ENCODE measurements at regions not wholly inside any gene's neighbourhood (a gene's known extent, or its start where the extent isn't known, plus 50 kb on each side); places are given as distances from the start of the nearest gene placed in this dataset.

DNA sequence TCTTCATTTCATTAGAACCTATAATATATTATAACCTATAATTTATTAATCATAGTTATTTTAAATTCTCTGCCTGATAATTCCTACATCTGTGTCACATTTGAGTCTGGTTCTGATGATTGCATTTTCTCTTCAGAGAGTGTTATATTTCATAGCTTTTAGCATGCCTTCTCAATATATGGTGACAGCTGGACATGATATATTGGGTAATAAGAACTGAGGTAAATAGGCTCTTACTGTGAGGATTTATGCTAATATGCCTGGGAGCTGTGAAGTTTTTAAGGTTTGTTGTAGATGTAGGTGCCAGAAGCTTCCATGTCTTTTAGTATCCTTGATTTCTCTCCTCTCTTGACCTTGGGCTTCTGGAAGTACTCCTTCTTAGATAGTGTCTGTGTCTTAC is 325.9 kb upstream of the SEMA3D start:
- Histone ChIP-seq H3K27me3 (ENCODE audit: control insufficient read depth in 2 of 2, insufficient read depth in 2 of 2, low read length in 2 of 2) (no peaks in the 10 kb centered on the region), H3K9ac (ENCODE audit: insufficient read depth in 1 of 2, low read depth in 2 of 2, low read length in 2 of 2) (no peak overlapping the region), H3K27ac (ENCODE audit: extremely low read depth, low read depth, low read length) (no peak overlapping the region), H4K20me1 (replicated peaks; ENCODE audit: control insufficient read depth, insufficient read depth, low read length) (no peaks in the 10 kb centered on the region), H3K4me2 (ENCODE audit: insufficient read depth, low read length) (no peak overlapping the region), H3K9me1 (ENCODE audit: control insufficient read depth, insufficient read depth, low read length) (no peaks in the 10 kb centered on the region), H2AFZ (ENCODE audit: low read depth, low read length) (no peak overlapping the region), H3K36me3 (ENCODE audit: control insufficient read depth, insufficient read depth, low read length) (no peaks in the 10 kb centered on the region; the same call in 2 of the 3 replicates), H3K4me3 (no peak overlapping the region), H3K9me3 (replicated peaks; ENCODE audit: control insufficient read depth, insufficient read depth, low read depth, low read length) (0 out of 2 replicates have a peak, but pooled peaks cover 3% of the 10 kb centered on the region), H3K79me2 (ENCODE audit: control insufficient read depth, insufficient read depth, low read length) (no peaks in the 10 kb centered on the region), H3K4me1 (replicated peaks in 1 of 2; ENCODE audit: control insufficient read depth in 2 of 2, insufficient read depth in 2 of 2, low read length in 2 of 2) (no peaks in the 10 kb centered on the region)
- DNase-seq (ENCODE audit: extremely low read depth in 1 of 4, low spot score in 3 of 4), result no peak
- ChIA-PET CTCF (ENCODE audit: low intra/inter-chr PET ratio) (no interaction called here), POLR2A (no interaction called here)
- no peak for FAIRE-seq
- TF ChIP-seq FOXA1 (IDR thresholded peaks at IDR 0.05; ENCODE audit: borderline replicate concordance) (no peak), RBBP5 (IDR thresholded peaks at IDR 0.05; ENCODE audit: borderline replicate concordance, insufficient read depth, low read length, poor library complexity, severe bottlenecking) (no peak), TBP (optimal IDR thresholded peaks at IDR 0.05; ENCODE audit: low read depth, low read length) (no peak), YY1 (IDR thresholded peaks at IDR 0.05; ENCODE audit: borderline replicate concordance in 1 of 3, control insufficient read depth in 1 of 3, extremely low read depth in 1 of 3, insufficient read depth in 3 of 3, insufficient read length in 1 of 3, insufficient replicate concordance in 2 of 3, low read depth in 1 of 3, low read length in 2 of 3) (no peak), RBM22 (IDR thresholded peaks at IDR 0.05; ENCODE audit: low read depth, low read length, poor library complexity, severe bottlenecking) (no peak), GTF2F1 (IDR thresholded peaks at IDR 0.05; ENCODE audit: low read depth, low read length) (no peak), NFE2 (IDR thresholded peaks at IDR 0.05; ENCODE audit: low read depth) (no peak), RBM34 (IDR thresholded peaks at IDR 0.05; ENCODE audit: borderline replicate concordance, insufficient read depth, low read length) (no peak)
- TF ChIP-seq, protein P1, sequence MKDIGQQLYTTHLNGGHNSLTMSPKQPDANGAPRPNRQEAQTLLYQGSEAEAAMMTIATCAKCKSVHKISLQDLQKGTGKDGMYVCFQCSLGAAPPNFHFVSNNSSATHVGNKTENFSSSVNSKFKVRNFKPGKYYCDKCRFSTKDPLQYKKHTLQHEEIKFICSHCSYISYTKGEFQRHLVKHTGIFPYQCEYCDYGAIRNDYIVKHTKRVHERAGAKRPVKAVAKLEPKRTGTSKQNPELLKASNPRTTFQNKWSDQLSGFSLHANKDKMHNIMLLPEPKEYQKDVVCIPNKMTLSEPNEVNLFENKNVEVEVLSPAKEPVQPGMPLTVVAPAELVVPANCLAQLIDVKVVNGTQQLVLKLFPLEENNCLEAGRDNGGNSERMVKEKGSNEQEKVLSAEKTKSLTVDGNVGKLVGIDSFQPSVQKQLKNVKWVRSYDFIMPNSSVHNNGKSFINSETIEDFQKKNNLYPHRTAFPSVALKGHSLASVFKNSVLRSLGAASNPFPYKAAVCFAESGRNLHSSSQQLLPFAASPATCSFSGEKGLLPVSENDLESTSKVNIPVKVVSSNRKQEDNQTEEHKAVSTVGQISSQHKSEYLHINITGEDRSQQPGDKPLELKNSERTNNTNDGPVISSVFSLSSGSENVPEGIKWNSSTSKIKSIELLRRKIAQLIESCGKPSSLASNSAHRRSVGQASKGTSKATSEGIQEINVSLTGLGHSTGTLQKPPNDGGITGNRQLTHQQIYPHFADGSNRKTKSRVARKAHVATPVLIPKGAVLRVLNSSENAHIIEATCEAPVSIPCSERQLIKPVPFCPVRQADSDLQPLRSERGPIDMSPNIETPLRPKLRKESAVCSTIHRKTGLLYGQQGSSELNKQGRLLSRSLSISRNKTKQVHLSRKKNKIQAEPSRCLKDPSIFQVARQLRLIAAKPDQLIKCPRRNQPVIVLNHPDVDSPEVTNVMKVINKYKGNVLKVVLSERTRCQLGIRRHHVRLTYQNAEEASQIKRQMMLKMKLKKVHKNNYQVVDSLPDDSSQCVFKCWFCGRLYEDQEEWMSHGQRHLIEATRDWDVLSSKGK (CRISPR knock-in tag; IDR thresholded peaks at IDR 0.05), result no peak
- TF ChIP-seq, protein P2, sequence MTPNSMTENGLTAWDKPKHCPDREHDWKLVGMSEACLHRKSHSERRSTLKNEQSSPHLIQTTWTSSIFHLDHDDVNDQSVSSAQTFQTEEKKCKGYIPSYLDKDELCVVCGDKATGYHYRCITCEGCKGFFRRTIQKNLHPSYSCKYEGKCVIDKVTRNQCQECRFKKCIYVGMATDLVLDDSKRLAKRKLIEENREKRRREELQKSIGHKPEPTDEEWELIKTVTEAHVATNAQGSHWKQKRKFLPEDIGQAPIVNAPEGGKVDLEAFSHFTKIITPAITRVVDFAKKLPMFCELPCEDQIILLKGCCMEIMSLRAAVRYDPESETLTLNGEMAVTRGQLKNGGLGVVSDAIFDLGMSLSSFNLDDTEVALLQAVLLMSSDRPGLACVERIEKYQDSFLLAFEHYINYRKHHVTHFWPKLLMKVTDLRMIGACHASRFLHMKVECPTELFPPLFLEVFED (CRISPR knock-in tag; conservative IDR thresholded peaks at IDR 0.05), result no peak
- TF ChIP-seq, protein P3, sequence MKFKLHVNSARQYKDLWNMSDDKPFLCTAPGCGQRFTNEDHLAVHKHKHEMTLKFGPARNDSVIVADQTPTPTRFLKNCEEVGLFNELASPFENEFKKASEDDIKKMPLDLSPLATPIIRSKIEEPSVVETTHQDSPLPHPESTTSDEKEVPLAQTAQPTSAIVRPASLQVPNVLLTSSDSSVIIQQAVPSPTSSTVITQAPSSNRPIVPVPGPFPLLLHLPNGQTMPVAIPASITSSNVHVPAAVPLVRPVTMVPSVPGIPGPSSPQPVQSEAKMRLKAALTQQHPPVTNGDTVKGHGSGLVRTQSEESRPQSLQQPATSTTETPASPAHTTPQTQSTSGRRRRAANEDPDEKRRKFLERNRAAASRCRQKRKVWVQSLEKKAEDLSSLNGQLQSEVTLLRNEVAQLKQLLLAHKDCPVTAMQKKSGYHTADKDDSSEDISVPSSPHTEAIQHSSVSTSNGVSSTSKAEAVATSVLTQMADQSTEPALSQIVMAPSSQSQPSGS (CRISPR knock-in tag; IDR thresholded peaks at IDR 0.05), result no peak
- intact Hi-C loops (cut with micrococcal nuclease), result no loop called here
- in situ Hi-C loops (cut with MboI), result no loop called here
- no peak for ATAC-seq
- no TSS peak for BruUV-seq (replicated peaks)

All from K562 (cell line).